ENCODE measurements at regions not wholly inside any gene's neighbourhood (a gene's known extent, or its start where the extent isn't known, plus 50 kb on each side); places are given as distances from the start of the nearest gene placed in this dataset.

DNA sequence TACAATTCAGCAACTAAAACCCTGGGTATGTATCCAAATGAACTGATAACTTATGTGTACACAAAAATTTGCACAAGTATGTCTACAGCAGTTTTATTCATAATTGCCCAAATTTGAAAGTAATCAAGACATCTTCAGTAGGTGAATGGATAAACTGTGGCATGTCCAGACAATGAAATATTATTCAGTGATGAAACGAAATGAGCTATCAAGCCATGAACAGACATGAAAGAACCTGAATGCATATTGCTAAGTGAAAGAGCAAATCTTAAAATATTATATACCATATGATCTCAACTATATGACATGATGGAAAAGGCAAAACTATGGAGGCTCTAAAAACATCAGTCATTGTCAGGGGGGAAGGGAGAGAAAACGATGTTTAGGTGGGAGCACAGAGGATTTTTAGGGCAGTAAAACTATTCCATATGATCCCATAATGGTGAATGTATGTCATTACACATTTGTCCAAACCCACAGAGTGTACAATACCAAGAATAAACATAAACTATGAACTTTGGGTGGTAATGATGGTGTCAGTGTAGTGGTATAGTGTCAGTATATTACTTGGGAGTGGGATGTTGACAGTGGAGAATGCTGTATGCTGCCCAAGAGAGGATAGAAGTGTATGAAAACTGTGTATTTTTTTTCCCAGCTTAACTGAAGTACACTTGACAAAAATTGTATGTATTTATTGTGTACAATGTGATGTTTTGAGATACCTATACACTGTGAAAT is 92.8 kb upstream of the PPP2R5A start:
- Histone ChIP-seq H3K4me3 (ENCODE audit: low read depth in 1 of 2, low read length in 1 of 2) (no peak overlapping the region), H3K27me3 (no peaks in the 10 kb centered on the region), H3K36me3 (no peaks in the 10 kb centered on the region), H3K27ac (no peak overlapping the region), H3K4me1 (ENCODE audit: control insufficient read depth in 1 of 2, insufficient read depth in 1 of 2, low read depth in 1 of 2, low read length in 1 of 2) (peaks cover 6 to 23% of the 10 kb centered on the region in 2 experiments), H3K9me3 (no peaks in the 10 kb centered on the region)
- TF ChIP-seq, protein P1, sequence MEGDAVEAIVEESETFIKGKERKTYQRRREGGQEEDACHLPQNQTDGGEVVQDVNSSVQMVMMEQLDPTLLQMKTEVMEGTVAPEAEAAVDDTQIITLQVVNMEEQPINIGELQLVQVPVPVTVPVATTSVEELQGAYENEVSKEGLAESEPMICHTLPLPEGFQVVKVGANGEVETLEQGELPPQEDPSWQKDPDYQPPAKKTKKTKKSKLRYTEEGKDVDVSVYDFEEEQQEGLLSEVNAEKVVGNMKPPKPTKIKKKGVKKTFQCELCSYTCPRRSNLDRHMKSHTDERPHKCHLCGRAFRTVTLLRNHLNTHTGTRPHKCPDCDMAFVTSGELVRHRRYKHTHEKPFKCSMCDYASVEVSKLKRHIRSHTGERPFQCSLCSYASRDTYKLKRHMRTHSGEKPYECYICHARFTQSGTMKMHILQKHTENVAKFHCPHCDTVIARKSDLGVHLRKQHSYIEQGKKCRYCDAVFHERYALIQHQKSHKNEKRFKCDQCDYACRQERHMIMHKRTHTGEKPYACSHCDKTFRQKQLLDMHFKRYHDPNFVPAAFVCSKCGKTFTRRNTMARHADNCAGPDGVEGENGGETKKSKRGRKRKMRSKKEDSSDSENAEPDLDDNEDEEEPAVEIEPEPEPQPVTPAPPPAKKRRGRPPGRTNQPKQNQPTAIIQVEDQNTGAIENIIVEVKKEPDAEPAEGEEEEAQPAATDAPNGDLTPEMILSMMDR (IDR thresholded peaks at IDR 0.05): no peak

DNA sequence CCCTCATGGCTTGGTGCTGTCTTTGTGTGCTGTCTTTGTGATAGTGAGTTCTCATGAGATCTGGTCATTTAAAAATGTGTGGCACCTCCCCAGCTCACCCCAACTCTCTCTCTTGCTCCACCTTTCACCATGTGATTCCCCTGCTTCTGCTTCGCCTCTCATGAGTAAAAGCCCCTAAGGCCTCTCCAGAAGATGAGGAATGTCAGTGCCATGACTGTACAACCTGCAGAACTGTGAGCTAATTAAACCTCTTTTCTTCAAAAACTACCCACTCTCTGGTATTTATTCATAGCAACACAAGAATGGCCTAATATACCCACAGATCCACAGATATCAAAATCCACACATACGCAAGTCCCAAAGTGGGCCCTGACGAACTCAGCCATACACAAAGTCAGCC is 88.9 kb upstream of the PPP2R5A start:
- no peak overlapping the region for H3K4me3 ChIP-seq (ENCODE audit: low read depth in 1 of 2, low read length in 1 of 2)
- peaks cover 0 to 6% of the 10 kb centered on the region in 2 experiments for H3K4me1 ChIP-seq (ENCODE audit: control insufficient read depth in 1 of 2, insufficient read depth in 1 of 2, low read depth in 1 of 2, low read length in 1 of 2)
- no peaks in the 10 kb centered on the region for H3K36me3 ChIP-seq
- no peaks in the 10 kb centered on the region for H3K27me3 ChIP-seq
- TF ChIP-seq, protein P1 (IDR thresholded peaks at IDR 0.05): no peak
- H3K9me3 ChIP-seq: no peaks in the 10 kb centered on the region
- no peak overlapping the region for H3K27ac ChIP-seq

DNA sequence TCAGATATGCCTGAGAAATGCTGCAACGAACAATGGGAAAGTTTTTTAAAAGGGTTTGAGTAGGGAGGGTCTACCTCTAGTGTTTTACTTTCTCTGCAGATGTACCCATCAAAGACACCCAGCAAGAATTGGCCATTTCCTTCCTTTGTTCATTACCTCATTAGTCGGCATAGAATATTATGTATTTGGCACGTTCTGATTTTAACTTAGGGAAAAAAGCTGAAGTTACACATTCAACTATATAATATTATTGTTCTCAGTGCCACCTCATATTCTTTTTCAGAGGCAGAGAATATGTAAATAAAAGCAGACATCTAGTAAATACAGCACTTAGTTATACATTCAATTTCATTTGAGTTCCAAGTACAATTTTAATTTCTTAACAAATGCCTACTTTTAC is 83.7 kb upstream of the PPP2R5A start:
- TF ChIP-seq, protein P1 (IDR thresholded peaks at IDR 0.05): no peak
- H3K4me3 ChIP-seq (ENCODE audit: low read depth in 1 of 2, low read length in 1 of 2): no peak overlapping the region
- no peak overlapping the region for H3K27ac ChIP-seq
- H3K36me3 ChIP-seq: no peaks in the 10 kb centered on the region
- H3K4me1 ChIP-seq (ENCODE audit: control insufficient read depth in 1 of 2, insufficient read depth in 1 of 2, low read depth in 1 of 2, low read length in 1 of 2): no peaks in the 10 kb centered on the region
- no peaks in the 10 kb centered on the region for H3K9me3 ChIP-seq
- no peaks in the 10 kb centered on the region for H3K27me3 ChIP-seq

DNA sequence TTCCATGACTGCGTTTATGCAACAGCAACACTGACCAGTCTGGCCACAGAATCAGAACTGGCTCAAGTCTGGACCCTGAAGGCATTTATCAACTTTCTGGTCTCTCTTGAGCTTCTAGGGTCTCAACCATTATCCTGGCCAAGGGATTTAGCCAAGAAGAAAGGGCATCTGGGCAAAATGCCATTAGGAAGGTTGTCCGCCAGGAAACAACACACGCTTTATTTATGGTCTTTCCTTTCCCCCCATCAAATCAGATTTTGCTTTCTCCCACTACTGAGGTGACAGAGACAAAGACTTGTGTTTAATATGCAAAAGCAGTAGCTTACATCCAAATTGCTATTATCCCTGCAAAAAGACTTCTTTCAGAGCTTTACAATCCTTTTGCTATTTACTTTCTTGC is 81.6 kb upstream of the PPP2R5A start:
- H3K4me1 ChIP-seq (ENCODE audit: control insufficient read depth in 1 of 2, insufficient read depth in 1 of 2, low read depth in 1 of 2, low read length in 1 of 2): no peaks in the 10 kb centered on the region
- H3K27me3 ChIP-seq: no peaks in the 10 kb centered on the region
- no peaks in the 10 kb centered on the region for H3K36me3 ChIP-seq
- no peak overlapping the region for H3K27ac ChIP-seq
- H3K4me3 ChIP-seq (ENCODE audit: low read depth in 1 of 2, low read length in 1 of 2): no peak overlapping the region
- no peaks in the 10 kb centered on the region for H3K9me3 ChIP-seq
- TF ChIP-seq, protein P1 (IDR thresholded peaks at IDR 0.05): no peak

DNA sequence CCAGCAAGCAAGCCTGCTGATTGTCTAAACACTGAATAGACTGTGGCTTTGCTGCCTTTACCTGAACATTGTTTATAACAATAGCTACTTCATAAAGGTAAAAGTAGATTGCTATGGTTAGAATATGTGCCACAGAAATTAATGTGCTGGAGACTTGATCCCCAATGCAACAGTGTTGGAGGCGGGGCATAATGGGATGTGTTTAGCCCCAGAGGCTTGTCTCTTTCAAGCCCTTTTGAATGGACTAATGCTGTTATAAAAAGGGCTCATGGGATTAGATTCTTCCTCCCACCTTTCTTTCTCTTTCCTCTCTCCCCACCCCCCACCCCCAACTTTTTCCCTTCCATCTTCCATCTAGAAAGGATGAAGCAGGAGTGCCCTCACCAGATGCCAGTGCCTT is 80.2 kb upstream of the PPP2R5A start:
- TF ChIP-seq, protein P1 (IDR thresholded peaks at IDR 0.05): no peak
- no peak overlapping the region for H3K27ac ChIP-seq
- H3K36me3 ChIP-seq: no peaks in the 10 kb centered on the region
- H3K4me1 ChIP-seq (ENCODE audit: control insufficient read depth in 1 of 2, insufficient read depth in 1 of 2, low read depth in 1 of 2, low read length in 1 of 2): no peaks in the 10 kb centered on the region
- H3K9me3 ChIP-seq: no peaks in the 10 kb centered on the region
- H3K4me3 ChIP-seq (ENCODE audit: low read depth in 1 of 2, low read length in 1 of 2): no peak overlapping the region
- H3K27me3 ChIP-seq: no peaks in the 10 kb centered on the region
